Astrocyte (in vitro differentiated cells and primary cell): ENCODE measurements at regions not wholly inside any gene's neighbourhood (a gene's known extent, or its start where the extent isn't known, plus 50 kb on each side); places are given as distances from the start of the nearest gene placed in this dataset.

Experiments
- DNase-seq: peaks from one replicate; pipeline ENCODE4 v3.0.0-alpha.2; 2010; ENCODE audit warnings: low read depth
- FAIRE-seq: peaks from 2 replicates; lab custom pipeline; 2011; peaks lifted over from hg19 to GRCh38; lab: Jason Lieb, UNC
- H2AFZ ChIP-seq: 2 replicates; pipeline ENCODE4 v1.6.0; 2012; ENCODE audit warnings: low read depth, low read length, inconsistent platforms
- H3K27ac ChIP-seq: 2 replicates; pipeline ENCODE4 v1.5.1; 2011; ENCODE audit warnings: low read depth, low read length, inconsistent platforms
- H3K27me3 ChIP-seq: 2 replicates; pipeline ENCODE4 v1.6.0; 2011; ENCODE audit warnings: low read length, inconsistent platforms; ENCODE audit not compliant: insufficient read depth
- H3K36me3 ChIP-seq: 2 replicates; pipeline ENCODE4 v1.5.1; 2011; ENCODE audit warnings: low read length, inconsistent platforms; ENCODE audit not compliant: insufficient read depth
- H3K4me1 ChIP-seq: 2 replicates; pipeline ENCODE4 v1.5.1; 2011; ENCODE audit warnings: low read length, inconsistent platforms; ENCODE audit not compliant: insufficient read depth
- H3K4me2 ChIP-seq: 2 replicates; pipeline ENCODE4 v1.6.0; 2012; ENCODE audit warnings: low read length, inconsistent platforms
- H3K4me3 ChIP-seq: 2 replicates; pipeline ENCODE4 v1.5.1; 2011; ENCODE audit warnings: low read depth, mild to moderate bottlenecking, low read length, inconsistent platforms; ENCODE audit not compliant: insufficient read depth
- H3K79me2 ChIP-seq: 2 replicates; pipeline ENCODE4 v1.6.0; 2012; ENCODE audit warnings: mild to moderate bottlenecking, low read length, inconsistent platforms; ENCODE audit not compliant: insufficient read depth
- H3K9ac ChIP-seq: 2 replicates; pipeline ENCODE4 v1.6.0; 2012; ENCODE audit warnings: mild to moderate bottlenecking, low read length, inconsistent platforms
- H3K9me3 ChIP-seq: 2 replicates; pipeline ENCODE4 v1.5.1; 2012; ENCODE audit warnings: low read depth, mild to moderate bottlenecking, low read length, inconsistent platforms; ENCODE audit not compliant: insufficient read depth
- H4K20me1 ChIP-seq: 2 replicates; pipeline ENCODE4 v1.6.0; 2012; ENCODE audit warnings: low read length, inconsistent platforms; ENCODE audit not compliant: insufficient read depth
- H3K27ac Mint-ChIP-seq: one replicate; pipeline ENCODE4 v1.8.0; 2021; ENCODE audit warnings: mild to moderate bottlenecking, mixed read lengths; ENCODE audit not compliant: unreplicated experiment
- H3K27me3 Mint-ChIP-seq: one replicate; pipeline ENCODE4 v1.8.0; 2021; ENCODE audit warnings: low read depth, mixed read lengths; ENCODE audit not compliant: unreplicated experiment
- H3K36me3 Mint-ChIP-seq: one replicate; pipeline ENCODE4 v1.8.0; 2021; ENCODE audit warnings: low read depth, mixed read lengths; ENCODE audit not compliant: unreplicated experiment
- H3K4me1 Mint-ChIP-seq: one replicate; pipeline ENCODE4 v1.8.0; 2021; ENCODE audit warnings: low read depth, mixed read lengths; ENCODE audit not compliant: unreplicated experiment
- H3K4me3 Mint-ChIP-seq: one replicate; pipeline ENCODE4 v1.8.0; 2021; ENCODE audit warnings: mild to moderate bottlenecking, moderate library complexity, mixed read lengths; ENCODE audit not compliant: unreplicated experiment
- H3K9me3 Mint-ChIP-seq: one replicate; pipeline ENCODE4 v1.8.0; 2021; ENCODE audit warnings: mild to moderate bottlenecking, mixed read lengths; ENCODE audit not compliant: unreplicated experiment
- EZH2 ChIP-seq: IDR thresholded peaks from 2 replicates; pipeline ENCODE4 v1.6.1; 2012; ENCODE audit warnings: mild to moderate bottlenecking, low read length, inconsistent platforms; ENCODE audit not compliant: insufficient read depth
- TF ChIP-seq, protein P1 (sequence below): IDR thresholded peaks from 2 replicates; pipeline ENCODE4 v1.5.1; 2011; ENCODE audit warnings: low read depth, mild to moderate bottlenecking, inconsistent platforms, low read length, moderate library complexity; ENCODE audit not compliant: insufficient read depth

DNA sequence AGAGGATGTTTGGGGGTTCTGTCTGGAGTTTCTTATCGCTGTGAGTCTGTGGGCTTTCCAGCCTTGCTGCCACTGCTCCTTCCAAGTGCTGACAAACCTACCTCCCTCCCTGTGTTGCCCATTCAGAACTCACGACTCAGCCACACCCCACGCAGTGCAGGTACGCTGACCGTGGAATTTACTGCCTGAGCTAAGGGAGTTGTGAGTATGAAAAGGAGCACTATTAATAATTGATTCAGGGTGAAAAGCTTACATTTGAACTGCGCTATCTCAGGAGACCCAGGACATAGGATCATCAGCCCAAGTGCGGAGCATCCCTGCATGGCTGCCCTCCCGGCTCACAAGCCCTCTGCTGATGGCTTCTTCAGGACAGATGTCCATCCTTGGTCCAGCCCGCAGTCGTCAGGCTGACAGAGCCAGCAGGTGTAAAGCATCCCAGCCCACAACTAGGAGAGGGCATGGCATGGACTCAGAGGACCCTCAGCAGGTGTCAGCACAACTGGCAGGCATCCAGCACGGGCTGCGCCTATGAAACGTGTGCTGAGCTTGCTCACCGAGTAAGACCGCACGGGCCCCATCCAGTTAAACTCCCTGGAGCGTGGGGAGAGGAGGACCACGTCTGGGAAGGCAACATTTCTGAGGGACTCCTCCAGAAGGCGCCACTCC, 244.0 kb downstream of the COL4A1 start:
- no peak for TF ChIP-seq EZH2
- TF ChIP-seq, protein P1, sequence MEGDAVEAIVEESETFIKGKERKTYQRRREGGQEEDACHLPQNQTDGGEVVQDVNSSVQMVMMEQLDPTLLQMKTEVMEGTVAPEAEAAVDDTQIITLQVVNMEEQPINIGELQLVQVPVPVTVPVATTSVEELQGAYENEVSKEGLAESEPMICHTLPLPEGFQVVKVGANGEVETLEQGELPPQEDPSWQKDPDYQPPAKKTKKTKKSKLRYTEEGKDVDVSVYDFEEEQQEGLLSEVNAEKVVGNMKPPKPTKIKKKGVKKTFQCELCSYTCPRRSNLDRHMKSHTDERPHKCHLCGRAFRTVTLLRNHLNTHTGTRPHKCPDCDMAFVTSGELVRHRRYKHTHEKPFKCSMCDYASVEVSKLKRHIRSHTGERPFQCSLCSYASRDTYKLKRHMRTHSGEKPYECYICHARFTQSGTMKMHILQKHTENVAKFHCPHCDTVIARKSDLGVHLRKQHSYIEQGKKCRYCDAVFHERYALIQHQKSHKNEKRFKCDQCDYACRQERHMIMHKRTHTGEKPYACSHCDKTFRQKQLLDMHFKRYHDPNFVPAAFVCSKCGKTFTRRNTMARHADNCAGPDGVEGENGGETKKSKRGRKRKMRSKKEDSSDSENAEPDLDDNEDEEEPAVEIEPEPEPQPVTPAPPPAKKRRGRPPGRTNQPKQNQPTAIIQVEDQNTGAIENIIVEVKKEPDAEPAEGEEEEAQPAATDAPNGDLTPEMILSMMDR = no peak
- H3K27me3 ChIP-seq = no peaks in the 10 kb centered on the region
- peaks cover 6% of the 10 kb centered on the region for H3K4me1 Mint-ChIP-seq
- no peaks in the 10 kb centered on the region for H3K79me2 ChIP-seq
- DNase-seq (no peak), FAIRE-seq (no peak)
- H3K27ac Mint-ChIP-seq = no peak overlapping the region
- H3K36me3 ChIP-seq = no peaks in the 10 kb centered on the region
- H3K36me3 Mint-ChIP-seq = no peaks in the 10 kb centered on the region
- H3K4me1 ChIP-seq = no peaks in the 10 kb centered on the region
- H4K20me1 ChIP-seq = no peaks in the 10 kb centered on the region
- H3K4me2 ChIP-seq = no peak overlapping the region
- H3K9me3 Mint-ChIP-seq = no peaks in the 10 kb centered on the region
- H2AFZ ChIP-seq = no peak overlapping the region
- no peaks in the 10 kb centered on the region for H3K9me3 ChIP-seq
- no peak overlapping the region for H3K27ac ChIP-seq
- H3K4me3 ChIP-seq = no peak overlapping the region
- H3K4me3 Mint-ChIP-seq = no peak overlapping the region
- no peak overlapping the region for H3K9ac ChIP-seq
- H3K27me3 Mint-ChIP-seq = no peaks in the 10 kb centered on the region

DNA sequence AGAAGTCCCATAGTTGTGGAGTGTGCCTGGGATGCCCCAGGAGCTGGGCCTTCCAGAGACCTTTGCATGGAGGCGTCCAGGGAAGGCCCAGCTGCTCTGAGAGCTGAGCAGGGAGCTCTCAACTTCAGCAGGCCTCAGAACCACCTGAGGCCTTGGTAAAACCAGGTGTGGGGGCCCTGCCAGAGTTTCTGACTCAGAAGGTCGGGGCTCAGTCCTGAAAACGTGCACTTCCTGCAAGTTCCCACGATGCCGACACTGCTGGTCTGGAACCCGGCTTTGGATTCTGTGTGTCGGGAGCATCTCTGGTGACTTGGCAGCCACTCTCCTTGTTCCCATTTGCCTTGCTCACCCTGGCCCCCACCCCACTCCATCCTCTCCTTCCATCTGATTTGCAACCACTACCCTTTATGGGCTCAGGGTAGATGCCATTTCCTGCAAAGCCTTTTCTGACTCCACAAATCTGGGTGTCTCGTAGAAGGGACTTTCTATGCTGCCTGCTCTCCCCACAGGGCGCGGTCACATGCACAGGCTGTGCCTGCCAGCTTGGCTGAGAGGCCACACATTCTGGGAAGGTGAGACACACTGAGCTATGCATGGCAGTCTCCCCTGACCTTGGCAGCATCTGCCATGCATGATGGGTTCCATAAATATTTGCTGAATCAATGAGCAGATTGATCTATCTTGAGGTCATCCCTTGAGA, 244.7 kb downstream of the COL4A1 start:
- H3K27ac Mint-ChIP-seq = no peak overlapping the region
- no peak overlapping the region for H2AFZ ChIP-seq
- FAIRE-seq = no peak
- no peaks in the 10 kb centered on the region for H3K79me2 ChIP-seq
- no peak overlapping the region for H3K27ac ChIP-seq
- H3K36me3 ChIP-seq = no peaks in the 10 kb centered on the region
- H3K4me1 Mint-ChIP-seq = peaks cover 6% of the 10 kb centered on the region
- H3K27me3 Mint-ChIP-seq = no peaks in the 10 kb centered on the region
- DNase-seq = peak; percentile 32
- H3K9me3 Mint-ChIP-seq = no peaks in the 10 kb centered on the region
- no peak overlapping the region for H3K4me3 Mint-ChIP-seq
- no peak overlapping the region for H3K4me2 ChIP-seq
- no peak overlapping the region for H3K9ac ChIP-seq
- H3K27me3 ChIP-seq = no peaks in the 10 kb centered on the region
- H3K4me3 ChIP-seq = no peak overlapping the region
- TF ChIP-seq EZH2 = no peak
- TF ChIP-seq, protein P1 = no peak
- no peaks in the 10 kb centered on the region for H3K9me3 ChIP-seq
- H4K20me1 ChIP-seq = no peaks in the 10 kb centered on the region
- no peaks in the 10 kb centered on the region for H3K4me1 ChIP-seq
- no peaks in the 10 kb centered on the region for H3K36me3 Mint-ChIP-seq

DNA sequence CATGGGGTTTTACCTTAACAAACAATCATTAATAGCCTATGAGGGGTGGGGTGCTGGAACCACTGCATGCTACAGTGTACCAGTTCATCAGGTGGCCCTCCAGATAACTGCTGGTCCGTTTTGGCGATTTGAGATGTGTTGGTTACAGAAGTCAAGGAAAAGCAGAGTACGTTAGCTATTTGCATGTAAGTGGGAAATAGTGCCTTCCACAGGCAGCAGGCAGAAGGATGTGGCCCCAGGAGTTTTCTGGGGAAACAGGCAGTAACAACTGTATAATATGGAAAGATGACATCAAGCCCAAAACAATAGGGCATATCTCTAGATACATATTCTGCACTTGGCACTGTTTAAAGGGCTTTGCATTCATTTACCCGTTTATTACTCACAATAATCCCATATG, 245.7 kb downstream of the COL4A1 start:
- no peaks in the 10 kb centered on the region for H3K9me3 Mint-ChIP-seq
- H4K20me1 ChIP-seq = no peaks in the 10 kb centered on the region
- no peaks in the 10 kb centered on the region for H3K36me3 Mint-ChIP-seq
- H3K4me2 ChIP-seq = no peak overlapping the region
- TF ChIP-seq, protein P1 = no peak
- no peak for TF ChIP-seq EZH2
- H3K9me3 ChIP-seq = no peaks in the 10 kb centered on the region
- peak overlapping the region; percentile 45 for H3K4me3 Mint-ChIP-seq
- H3K27me3 ChIP-seq = no peaks in the 10 kb centered on the region
- H3K9ac ChIP-seq = no peak overlapping the region
- DNase-seq (no peak), FAIRE-seq (no peak)
- no peak overlapping the region for H3K4me3 ChIP-seq
- no peak overlapping the region for H3K27ac ChIP-seq
- no peaks in the 10 kb centered on the region for H3K36me3 ChIP-seq
- H2AFZ ChIP-seq = no peak overlapping the region
- no peaks in the 10 kb centered on the region for H3K27me3 Mint-ChIP-seq
- no peak overlapping the region for H3K27ac Mint-ChIP-seq
- H3K79me2 ChIP-seq = no peaks in the 10 kb centered on the region
- H3K4me1 ChIP-seq = no peaks in the 10 kb centered on the region
- H3K4me1 Mint-ChIP-seq = peaks cover 11% of the 10 kb centered on the region
